ENCODE measurements at regions not wholly inside any gene's neighbourhood (a gene's known extent, or its start where the extent isn't known, plus 50 kb on each side); places are given as distances from the start of the nearest gene placed in this dataset.
"Not testable (repeated sequence)": the region's sequence is repeated elsewhere in the genome, so short reads cannot be mapped to it uniquely, and the experiment has no call there.

- no peak overlapping the region for H3K4me3 ChIP-seq (replicated peaks; ENCODE audit: low read depth, low read length)
- DNase-seq (ENCODE audit: extremely low read depth, low read depth) = no peak
- no peak for TF ChIP-seq CTCF (IDR thresholded peaks at IDR 0.05; ENCODE audit: low read depth, low read length, missing control alignments)
Observed at GRCh38 chr2:118747637-118748036, 99.8 kb downstream of the EN1 start.

- no peak for DNase-seq (ENCODE audit: extremely low read depth, low read depth)
- no peak overlapping the region for H3K4me3 ChIP-seq (replicated peaks; ENCODE audit: low read depth, low read length)
- TF ChIP-seq CTCF (IDR thresholded peaks at IDR 0.05; ENCODE audit: low read depth, low read length, missing control alignments) = no peak
Observed at GRCh38 chr2:118747066-118747465, 100.4 kb downstream of the EN1 start.

- not testable (repeated sequence) for H3K4me3 ChIP-seq (replicated peaks; ENCODE audit: low read depth, low read length); DNase-seq (ENCODE audit: extremely low read depth, low read depth)
Observed at GRCh38 chr2:118744682-118745181, 102.7 kb downstream of the EN1 start.

- no peak overlapping the region for H3K4me3 ChIP-seq (replicated peaks; ENCODE audit: low read depth, low read length)
- TF ChIP-seq CTCF (IDR thresholded peaks at IDR 0.05; ENCODE audit: low read depth, low read length, missing control alignments) = no peak
- peak; percentile 88 for DNase-seq (ENCODE audit: extremely low read depth, low read depth)
Observed at GRCh38 chr2:118738524-118739308, 108.7 kb downstream of the EN1 start.

- TF ChIP-seq CTCF (IDR thresholded peaks at IDR 0.05; ENCODE audit: low read depth, low read length, missing control alignments) = no peak
- no peak for DNase-seq (ENCODE audit: extremely low read depth, low read depth)
- H3K4me3 ChIP-seq (replicated peaks; ENCODE audit: low read depth, low read length) = no peak overlapping the region
Observed at GRCh38 chr2:118738106-118738505, 109.3 kb downstream of the EN1 start.

- no peak for DNase-seq (ENCODE audit: extremely low read depth, low read depth)
- no peak overlapping the region for H3K4me3 ChIP-seq (replicated peaks; ENCODE audit: low read depth, low read length)
- no peak for TF ChIP-seq CTCF (IDR thresholded peaks at IDR 0.05; ENCODE audit: low read depth, low read length, missing control alignments)
Observed at GRCh38 chr2:118737684-118738083, 109.8 kb downstream of the EN1 start.

GRCh38 chr2:118732432-118732831, 115.0 kb downstream of the EN1 start:
- no peak for DNase-seq (ENCODE audit: extremely low read depth, low read depth)
- H3K4me3 ChIP-seq (replicated peaks; ENCODE audit: low read depth, low read length) = no peak overlapping the region
- no peak for TF ChIP-seq CTCF (IDR thresholded peaks at IDR 0.05; ENCODE audit: low read depth, low read length, missing control alignments)
